Endothelial cell of umbilical vein (primary cell): ENCODE measurements at regions not wholly inside any gene's neighbourhood (a gene's known extent, or its start where the extent isn't known, plus 50 kb on each side); places are given as distances from the start of the nearest gene placed in this dataset.

Source experiments
- BruUV-seq: library from RNA; stranded (reverse); fragments of 400-500 nt; replicated peaks from 2 replicates; lab custom pipeline; 2021; lab: Mats Ljungman, UMichigan
- CTCF ChIA-PET: fragments of 300-600, 350-600 bp; sonication (Branson Sonifier 250); formaldehyde crosslinking; loops from one replicate; lab custom pipeline; 2021; ENCODE audit warnings: antibody characterized with exemption, inconsistent platforms; lab: Charles Lee
- POLR2A ChIA-PET: fragments of 300-600, 350-600 bp; sonication (Branson Sonifier 250); formaldehyde crosslinking; loops from one replicate; lab custom pipeline; 2021; ENCODE audit warnings: antibody characterized with exemption, inconsistent platforms; lab: Charles Lee
- DNase-seq: peaks from one replicate; pipeline ENCODE4 v3.0.0-alpha.2; 2011; ENCODE audit warnings: low read depth, low spot score
- FAIRE-seq: peaks from 2 replicates; lab custom pipeline; 2011; peaks lifted over from hg19 to GRCh38; lab: Jason Lieb, UNC
- H2AFZ ChIP-seq: 2 replicates; pipeline ENCODE4 v1.6.0; 2012; ENCODE audit warnings: low read depth, low read length, control low read depth, inconsistent platforms
- H3K27ac ChIP-seq: 2 replicates; pipeline ENCODE4 v1.5.1; 2011; ENCODE audit warnings: low read depth, mild to moderate bottlenecking, control low read depth, low read length, moderate library complexity; ENCODE audit not compliant: insufficient read depth
- H3K27me3 ChIP-seq, 2 experiments: 2 replicates each; pipeline versions ENCODE4 v1.6.0 to v1.6.1; 2011; ENCODE audit warnings: low read length in 2 of 2, mixed read lengths in 1 of 2; ENCODE audit not compliant: control insufficient read depth in 2 of 2, insufficient read depth in 2 of 2
- H3K36me3 ChIP-seq, 2 experiments: 2 replicates in 1 of 2; 3 replicates in 1 of 2; pipeline ENCODE4 v1.5.1; 2011; ENCODE audit warnings: low read length in 2 of 2, mild to moderate bottlenecking in 1 of 2, moderate library complexity in 1 of 2; ENCODE audit not compliant: control insufficient read depth in 2 of 2, insufficient read depth in 2 of 2; ENCODE audit errors: extremely low read depth in 1 of 2
- H3K4me1 ChIP-seq: 3 replicates; pipeline ENCODE4 v1.5.1; 2011; ENCODE audit warnings: mild to moderate bottlenecking, low read length; ENCODE audit not compliant: control insufficient read depth, insufficient read depth; ENCODE audit errors: extremely low read depth
- H3K4me2 ChIP-seq: 2 replicates; pipeline ENCODE4 v1.6.1; 2011; ENCODE audit warnings: low read length, control low read depth, mixed read lengths; ENCODE audit not compliant: insufficient read depth
- H3K4me3 ChIP-seq, 3 experiments: fragments of 200-600 bp in 1 of 3; sonication (generic), shearing (Covaris generic) in 1 of 3; replicated peaks in 1 of 3; 2 replicates each; pipeline ENCODE4 v1.5.1; 2011 to 2016; ENCODE audit warnings: control low read depth in 3 of 3, low read length in 3 of 3, mild to moderate bottlenecking in 2 of 3, inconsistent platforms in 1 of 3, low read depth in 1 of 3, moderate library complexity in 1 of 3; ENCODE audit not compliant: insufficient read depth in 1 of 3
- H3K79me2 ChIP-seq: 2 replicates; pipeline ENCODE4 v1.6.0; 2012; ENCODE audit warnings: low read length, inconsistent platforms; ENCODE audit not compliant: control insufficient read depth, insufficient read depth
- H3K9ac ChIP-seq: replicated peaks from 2 replicates; pipeline ENCODE3; 2011; ENCODE audit warnings: low read length, control low read depth; ENCODE audit not compliant: insufficient read depth; ENCODE audit errors: extremely low read depth
- H3K9me1 ChIP-seq: replicated peaks from 3 replicates; pipeline ENCODE4 v1.6.0; 2011; ENCODE audit warnings: mild to moderate bottlenecking, low read length; ENCODE audit not compliant: control insufficient read depth, insufficient read depth; ENCODE audit errors: extremely low read depth
- H3K9me3 ChIP-seq: replicated peaks from 2 replicates; pipeline ENCODE4 v1.5.1; 2012; ENCODE audit warnings: low read length, inconsistent platforms; ENCODE audit not compliant: control insufficient read depth, insufficient read depth
- H4K20me1 ChIP-seq: replicated peaks from 2 replicates; pipeline ENCODE3; 2011; ENCODE audit warnings: mild to moderate bottlenecking, low read length; ENCODE audit not compliant: control insufficient read depth, insufficient read depth; ENCODE audit errors: extremely low read depth
- CTCF ChIP-seq, 2 donors: IDR thresholded peaks; 1 replicate in 1 of 2; 2 replicates in 1 of 2; pipeline ENCODE4 v1.5.1; 2011; ENCODE audit warnings: low read length in 2 of 2, mild to moderate bottlenecking in 2 of 2, moderate library complexity in 2 of 2, control low read depth in 1 of 2, inconsistent platforms in 1 of 2, low read depth in 1 of 2; ENCODE audit not compliant: insufficient read depth in 1 of 2; ENCODE audit errors: extremely low read depth in 1 of 2
- EZH2 ChIP-seq: IDR thresholded peaks from 2 replicates; pipeline ENCODE4 v1.6.1; 2012; ENCODE audit warnings: borderline replicate concordance, low read depth, mild to moderate bottlenecking, moderate library complexity, low read length, inconsistent platforms; ENCODE audit not compliant: severe bottlenecking
- FOS ChIP-seq: IDR thresholded peaks from 2 replicates; pipeline ENCODE4 v1.6.1; 2011; ENCODE audit warnings: mild to moderate bottlenecking, low read length, moderate library complexity, borderline replicate concordance; ENCODE audit not compliant: insufficient read depth
- GATA2 ChIP-seq: IDR thresholded peaks from 2 replicates; pipeline ENCODE4 v1.7.0; 2011; ENCODE audit warnings: low read depth, mild to moderate bottlenecking, moderate library complexity, mixed read lengths, low read length; ENCODE audit not compliant: insufficient read length, insufficient read depth
- JUN ChIP-seq: IDR thresholded peaks from 2 replicates; pipeline ENCODE4 v1.6.1; 2011; ENCODE audit warnings: borderline replicate concordance, low read depth; ENCODE audit not compliant: insufficient read length, insufficient read depth
- MYC ChIP-seq: IDR thresholded peaks from one replicate; pipeline ENCODE4 v1.6.1; 2011; ENCODE audit warnings: mild to moderate bottlenecking, low read depth, low read length
- POLR2A ChIP-seq: IDR thresholded peaks from 2 replicates; pipeline ENCODE4 v1.6.1; 2012; ENCODE audit warnings: low read depth, mild to moderate bottlenecking, control low read depth, low read length
- POLR2AphosphoS5 ChIP-seq: IDR thresholded peaks from 2 replicates; pipeline ENCODE4 v1.6.1; 2012; ENCODE audit warnings: low read depth, mild to moderate bottlenecking, control low read depth, low read length, moderate library complexity; ENCODE audit not compliant: insufficient read depth
- dilution Hi-C: fragments of 300-500 bp; cut with MboI; formaldehyde crosslinking; loops from one replicate; pipeline ENCODE4 v1.15.0; 2019; ENCODE audit warnings: low sequenced_read_pairs; ENCODE audit not compliant: extremely low pct_ligation_motif_present
- intact Hi-C: fragments of 100-400 bp; cut with micrococcal nuclease; formaldehyde crosslinking; loops from one replicate; pipeline ENCODE4 v1.10.0; 2022
- TF ChIP-seq, protein P1 (sequence below): IDR thresholded peaks from 2 replicates; pipeline ENCODE4 v1.6.1; 2011; ENCODE audit not compliant: insufficient read depth, insufficient read length

DNA sequence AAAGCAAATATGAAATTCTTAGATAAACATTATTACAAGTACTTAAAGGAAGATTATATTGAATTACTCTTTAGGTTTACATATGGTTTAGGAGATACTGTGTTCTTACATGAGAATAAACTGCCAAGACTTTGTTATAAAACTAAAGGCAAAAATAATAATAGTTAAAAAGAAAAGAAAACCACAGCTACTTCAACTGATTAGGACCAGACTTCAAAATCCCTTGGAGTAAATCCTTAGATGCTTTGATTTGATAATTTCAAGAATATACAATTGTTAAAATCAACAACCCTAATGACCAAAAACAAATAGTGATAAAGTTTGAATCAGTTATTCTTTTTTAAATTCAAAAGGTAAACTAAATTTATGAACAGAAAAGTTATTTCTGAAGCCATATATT lies 389.6 kb upstream of the COX7C start:
- no peak overlapping the region for H3K4me3 ChIP-seq
- H3K27me3 ChIP-seq = no peaks in the 10 kb centered on the region
- no peaks in the 10 kb centered on the region for H3K9me1 ChIP-seq
- no peak overlapping the region for H3K4me2 ChIP-seq
- no peaks in the 10 kb centered on the region for H4K20me1 ChIP-seq
- H3K4me1 ChIP-seq = no peaks in the 10 kb centered on the region
- DNase-seq (no peak), FAIRE-seq (no peak)
- dilution Hi-C loops = no loop called here
- intact Hi-C loops = no loop called here
- no peaks in the 10 kb centered on the region for H3K36me3 ChIP-seq
- ChIA-PET POLR2A (no interaction called here), CTCF (no interaction called here)
- no peak overlapping the region for H3K27ac ChIP-seq
- TF ChIP-seq, protein P1, sequence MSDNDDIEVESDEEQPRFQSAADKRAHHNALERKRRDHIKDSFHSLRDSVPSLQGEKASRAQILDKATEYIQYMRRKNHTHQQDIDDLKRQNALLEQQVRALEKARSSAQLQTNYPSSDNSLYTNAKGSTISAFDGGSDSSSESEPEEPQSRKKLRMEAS = no peak
- TF ChIP-seq JUN (no peak), GATA2 (no peak), POLR2A (no peak), MYC (no peak), FOS (no peak), EZH2 (no peak), CTCF (IDR thresholded peaks at IDR 0.05; ENCODE audit: extremely low read depth in 1 of 2, insufficient read depth in 1 of 2, low read depth in 1 of 2, low read length in 2 of 2) (no peak), POLR2AphosphoS5 (no peak)
- H3K9me3 ChIP-seq = no peaks in the 10 kb centered on the region
- no TSS peak for BruUV-seq
- no peak overlapping the region for H3K9ac ChIP-seq
- H2AFZ ChIP-seq = no peak overlapping the region
- H3K79me2 ChIP-seq = no peaks in the 10 kb centered on the region
